ENCODE measurements at regions not wholly inside any gene's neighbourhood (a gene's known extent, or its start where the extent isn't known, plus 50 kb on each side); places are given as distances from the start of the nearest gene placed in this dataset.
A peak's percentile ranks its signal among the peaks of the same experiment; 100 is the strongest.

DNA sequence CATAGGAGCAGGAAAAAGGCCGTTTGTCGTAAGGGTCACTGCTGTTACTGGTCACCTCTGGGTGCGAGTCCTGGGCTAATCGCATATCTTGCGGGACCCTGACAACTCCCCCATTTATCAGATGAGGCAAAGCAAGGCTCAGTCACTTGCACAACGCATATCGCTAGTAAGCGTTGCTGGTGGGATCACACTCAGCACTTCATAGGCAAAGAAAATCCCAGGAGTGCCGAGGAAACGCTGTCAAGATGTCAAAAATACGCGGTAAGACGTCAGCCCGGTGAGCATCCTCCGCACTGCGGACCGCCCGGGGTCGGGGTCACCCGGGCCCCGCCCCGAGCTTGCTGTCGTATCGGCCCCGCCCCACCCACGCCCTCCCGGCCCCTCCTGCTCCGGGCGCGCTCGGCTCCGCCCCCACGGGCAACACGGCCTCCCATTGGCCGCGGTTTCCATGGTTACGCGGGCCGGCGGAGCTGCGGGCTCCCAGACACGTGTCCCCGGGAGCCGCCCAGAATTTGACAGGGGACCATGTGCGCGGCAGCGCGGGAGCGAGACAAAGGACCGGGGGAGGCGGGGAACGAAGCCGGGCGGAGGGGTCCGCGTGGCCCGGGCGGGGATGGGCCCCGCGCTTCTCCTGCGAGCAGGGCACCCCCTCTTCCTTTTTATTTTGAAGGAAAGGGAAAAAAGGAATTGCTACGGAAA is 80.2 kb upstream of the IER5L start:
- peaks cover 31% of the 10 kb centered on the region for H3K4me1 Mint-ChIP-seq (ENCODE audit: low read depth)
- H3K27ac Mint-ChIP-seq, result peak overlapping the region; percentile 64
- no peaks in the 10 kb centered on the region for H3K9me3 Mint-ChIP-seq (ENCODE audit: low read depth)
- peak overlapping the region; percentile 78 for H3K4me3 Mint-ChIP-seq
- no peaks in the 10 kb centered on the region for H3K36me3 Mint-ChIP-seq
- no peaks in the 10 kb centered on the region for H3K27me3 Mint-ChIP-seq

DNA sequence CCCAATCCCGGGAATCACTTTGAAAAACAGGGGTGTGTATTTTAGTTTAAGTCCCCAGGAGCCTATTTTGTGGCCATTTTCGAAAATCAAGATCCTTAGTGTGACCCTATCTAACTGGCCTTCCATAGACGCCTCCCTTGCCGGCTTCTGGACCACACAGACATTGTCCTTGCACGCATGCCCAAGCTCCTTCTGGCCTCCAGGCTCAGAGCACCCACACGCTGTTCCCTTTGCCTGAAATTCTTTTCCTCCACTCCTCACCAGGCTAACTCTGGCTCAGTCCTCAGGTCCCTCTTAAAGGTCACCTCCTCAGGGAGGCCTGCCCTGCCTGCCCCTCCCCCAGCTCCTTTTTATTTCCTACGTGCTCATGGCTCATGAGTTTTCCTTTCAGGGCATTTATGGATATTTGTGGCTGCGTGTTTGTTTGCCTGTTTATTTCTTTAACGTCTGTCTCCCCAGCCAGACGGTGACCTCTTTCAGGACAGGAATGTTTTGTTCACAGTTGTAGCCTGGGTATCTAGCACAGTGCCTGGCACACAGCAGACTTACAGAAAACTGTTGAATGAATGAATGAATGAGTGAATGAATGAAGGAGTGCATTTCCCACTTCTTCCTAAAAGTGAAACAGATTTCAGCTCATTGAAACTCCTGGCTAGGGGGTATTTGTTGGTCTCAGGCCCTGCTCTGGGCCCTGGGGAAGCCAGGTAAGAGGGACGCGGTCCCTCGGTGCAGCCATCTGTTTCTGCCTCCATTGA is 79.1 kb upstream of the IER5L start:
- no peak overlapping the region for H3K27ac Mint-ChIP-seq
- H3K9me3 Mint-ChIP-seq (ENCODE audit: low read depth), result no peaks in the 10 kb centered on the region
- no peaks in the 10 kb centered on the region for H3K36me3 Mint-ChIP-seq

GRCh38 chr9:129254566-129255287 is 76.7 kb upstream of the IER5L start:
- no peak overlapping the region for H3K27ac Mint-ChIP-seq

More for the DNA sequence above, 79.1 kb upstream of the IER5L start:
- Mint-ChIP-seq H3K4me1 (ENCODE audit: low read depth) (peaks cover 31% of the 10 kb centered on the region), H3K27me3 (no peaks in the 10 kb centered on the region), H3K4me3 (no peak overlapping the region)

DNA sequence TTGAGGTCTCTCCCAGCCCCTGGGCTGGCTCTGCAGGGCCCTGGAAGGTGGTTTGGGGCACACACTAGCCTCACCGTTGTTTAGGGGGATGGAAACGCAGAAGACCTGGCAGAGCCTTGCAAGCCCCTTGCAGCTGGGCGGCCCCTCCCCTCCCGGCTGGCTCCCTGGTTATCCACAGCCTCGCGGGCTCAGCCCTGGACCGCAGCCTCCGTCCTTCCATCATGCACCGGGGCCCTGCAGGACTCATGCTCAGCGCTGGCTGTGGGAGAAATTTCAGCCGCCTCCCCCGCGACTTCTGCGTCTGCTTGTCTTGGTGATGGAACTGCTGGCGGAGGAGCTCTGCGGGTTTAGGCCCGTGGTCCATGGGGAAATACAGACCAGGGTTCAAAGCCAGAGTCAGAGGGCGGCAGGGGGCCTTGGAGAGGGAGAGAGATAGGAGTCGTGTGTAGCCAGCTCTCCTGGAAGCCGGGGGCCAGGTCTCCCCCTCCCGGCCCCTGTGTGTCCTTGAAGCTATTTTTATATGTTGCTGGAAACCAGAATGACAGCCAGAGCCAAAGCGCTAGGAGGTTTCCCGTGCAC is 75.8 kb upstream of the IER5L start:
- H3K9me3 Mint-ChIP-seq (ENCODE audit: low read depth), result no peaks in the 10 kb centered on the region
- no peak overlapping the region for H3K4me3 Mint-ChIP-seq
- no peak overlapping the region for H3K27ac Mint-ChIP-seq
- peaks cover 13% of the 10 kb centered on the region for H3K4me1 Mint-ChIP-seq (ENCODE audit: low read depth)
- no peaks in the 10 kb centered on the region for H3K36me3 Mint-ChIP-seq
- no peaks in the 10 kb centered on the region for H3K27me3 Mint-ChIP-seq

More at GRCh38 chr9:129254566-129255287, 76.7 kb upstream of the IER5L start:
- no peaks in the 10 kb centered on the region for H3K27me3 Mint-ChIP-seq
- peaks cover 22% of the 10 kb centered on the region for H3K4me1 Mint-ChIP-seq (ENCODE audit: low read depth)
- no peaks in the 10 kb centered on the region for H3K9me3 Mint-ChIP-seq (ENCODE audit: low read depth)
- H3K4me3 Mint-ChIP-seq, result no peak overlapping the region
- H3K36me3 Mint-ChIP-seq, result no peaks in the 10 kb centered on the region

- Mint-ChIP-seq H3K4me3 (no peak overlapping the region), H3K4me1 (ENCODE audit: low read depth) (peaks cover 12% of the 10 kb centered on the region), H3K27me3 (no peaks in the 10 kb centered on the region), H3K36me3 (no peaks in the 10 kb centered on the region), H3K27ac (no peak overlapping the region), H3K9me3 (ENCODE audit: low read depth) (no peaks in the 10 kb centered on the region)
Measured at GRCh38 chr9:129252937-129253802, 75.1 kb upstream of the IER5L start.

GRCh38 chr9:129250786-129251185 is 72.7 kb upstream of the IER5L start:
- no peak overlapping the region for H3K27ac Mint-ChIP-seq
- H3K9me3 Mint-ChIP-seq (ENCODE audit: low read depth), result no peaks in the 10 kb centered on the region
- no peak overlapping the region for H3K4me3 Mint-ChIP-seq
- peaks cover 6% of the 10 kb centered on the region for H3K4me1 Mint-ChIP-seq (ENCODE audit: low read depth)
- no peaks in the 10 kb centered on the region for H3K36me3 Mint-ChIP-seq
- no peaks in the 10 kb centered on the region for H3K27me3 Mint-ChIP-seq

- Mint-ChIP-seq H3K36me3 (no peaks in the 10 kb centered on the region), H3K4me3 (no peak overlapping the region), H3K9me3 (ENCODE audit: low read depth) (no peaks in the 10 kb centered on the region), H3K27ac (no peak overlapping the region), H3K4me1 (ENCODE audit: low read depth) (peaks cover 6% of the 10 kb centered on the region), H3K27me3 (no peaks in the 10 kb centered on the region)
Measured at GRCh38 chr9:129247285-129248153, 69.5 kb upstream of the IER5L start.

GRCh38 chr9:129245276-129245675 is 67.2 kb upstream of the IER5L start:
- peaks cover 7% of the 10 kb centered on the region for H3K4me1 Mint-ChIP-seq (ENCODE audit: low read depth)
- no peaks in the 10 kb centered on the region for H3K27me3 Mint-ChIP-seq
- no peak overlapping the region for H3K27ac Mint-ChIP-seq

GRCh38 chr9:129242971-129243561 is 65.0 kb upstream of the IER5L start:
- no peak overlapping the region for H3K27ac Mint-ChIP-seq
- peaks cover 17% of the 10 kb centered on the region for H3K4me1 Mint-ChIP-seq (ENCODE audit: low read depth)
- H3K4me3 Mint-ChIP-seq, result no peak overlapping the region
- no peaks in the 10 kb centered on the region for H3K27me3 Mint-ChIP-seq
- H3K36me3 Mint-ChIP-seq, result no peaks in the 10 kb centered on the region
- no peaks in the 10 kb centered on the region for H3K9me3 Mint-ChIP-seq (ENCODE audit: low read depth)

More at GRCh38 chr9:129245276-129245675, 67.2 kb upstream of the IER5L start:
- H3K36me3 Mint-ChIP-seq, result no peaks in the 10 kb centered on the region
- H3K4me3 Mint-ChIP-seq, result no peak overlapping the region
- no peaks in the 10 kb centered on the region for H3K9me3 Mint-ChIP-seq (ENCODE audit: low read depth)

GRCh38 chr9:129242191-129242941 is 64.3 kb upstream of the IER5L start:
- Mint-ChIP-seq H3K27ac (peak overlapping the region; percentile 17), H3K4me3 (no peak overlapping the region), H3K9me3 (ENCODE audit: low read depth) (no peaks in the 10 kb centered on the region), H3K27me3 (no peaks in the 10 kb centered on the region), H3K36me3 (no peaks in the 10 kb centered on the region), H3K4me1 (ENCODE audit: low read depth) (peaks cover 24% of the 10 kb centered on the region)

DNA sequence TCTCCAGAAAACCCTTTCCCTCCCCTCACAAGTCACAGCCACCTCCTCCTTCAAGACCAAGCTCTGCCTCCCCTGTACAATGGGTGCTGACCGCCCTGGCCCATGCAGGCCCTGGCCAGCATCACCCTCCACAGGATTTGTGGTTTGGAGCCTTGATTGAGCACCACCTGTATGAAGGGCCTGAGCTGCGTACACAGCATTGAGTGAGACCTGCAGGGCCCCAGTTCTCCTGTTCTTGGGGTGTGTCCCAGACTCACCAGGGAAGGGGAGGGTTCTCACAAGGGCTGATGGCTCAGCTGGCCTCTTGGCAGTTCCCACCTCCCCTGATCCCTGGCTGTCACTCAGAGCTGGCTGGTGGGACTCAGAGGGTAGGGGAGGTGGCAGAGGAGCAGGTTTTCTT is 63.7 kb upstream of the IER5L start:
- peaks cover 31% of the 10 kb centered on the region for H3K4me1 Mint-ChIP-seq (ENCODE audit: low read depth)
- H3K27me3 Mint-ChIP-seq, result no peaks in the 10 kb centered on the region
- no peaks in the 10 kb centered on the region for H3K36me3 Mint-ChIP-seq
- no peak overlapping the region for H3K4me3 Mint-ChIP-seq
- H3K27ac Mint-ChIP-seq, result no peak overlapping the region
- no peaks in the 10 kb centered on the region for H3K9me3 Mint-ChIP-seq (ENCODE audit: low read depth)

DNA sequence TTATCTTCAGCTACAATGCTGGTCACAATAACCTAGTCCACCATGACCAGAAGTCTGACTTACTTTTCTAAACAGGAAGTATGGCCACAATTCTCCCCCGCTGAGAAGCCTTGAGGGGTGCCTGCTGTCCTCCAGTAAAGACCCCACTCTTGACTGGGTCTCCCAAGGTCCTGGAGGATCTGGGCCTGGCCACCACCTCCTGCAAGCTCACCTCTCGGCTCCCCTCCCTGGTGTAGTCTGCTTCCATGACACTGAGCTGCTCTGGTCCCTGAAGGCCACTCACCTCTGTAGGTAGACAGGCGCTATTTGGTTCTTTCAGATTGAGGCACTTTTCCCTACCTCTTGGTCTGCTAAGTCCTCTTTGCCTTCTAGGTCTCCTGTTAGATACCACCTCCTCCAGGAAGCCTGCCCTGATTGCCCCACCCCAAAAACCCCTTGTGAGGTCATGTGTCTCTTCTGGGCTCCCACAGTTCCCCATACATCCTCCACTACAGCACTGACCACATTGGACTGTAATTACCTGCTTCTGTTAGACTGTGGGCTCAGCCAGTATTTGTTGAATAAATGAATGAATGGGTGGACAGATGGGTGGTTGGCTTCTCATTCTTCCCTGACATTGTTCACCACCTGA is 62.6 kb upstream of the IER5L start:
- peaks cover 39% of the 10 kb centered on the region for H3K4me1 Mint-ChIP-seq (ENCODE audit: low read depth)
- H3K36me3 Mint-ChIP-seq, result no peaks in the 10 kb centered on the region
- no peaks in the 10 kb centered on the region for H3K27me3 Mint-ChIP-seq
- H3K9me3 Mint-ChIP-seq (ENCODE audit: low read depth), result no peaks in the 10 kb centered on the region
- H3K27ac Mint-ChIP-seq, result peak overlapping the region; percentile 79
- no peak overlapping the region for H3K4me3 Mint-ChIP-seq

Data from activated naive CD8-positive, alpha-beta T cell (primary cell).